Sigmoid colon (tissue), 4 donors: ENCODE measurements at regions not wholly inside any gene's neighbourhood (a gene's known extent, or its start where the extent isn't known, plus 50 kb on each side); places are given as distances from the start of the nearest gene placed in this dataset.

ENCODE experiments used
- CTCF ChIP-seq, 4 experiments: fragments of 450-650 bp in 3 of 4; fragments of 200-600 bp in 1 of 4; IDR thresholded peaks; one replicate each; pipeline ENCODE4 v1.5.1; 2016 to 2019; ENCODE audit warnings: antibody characterized with exemption in 4 of 4, mild to moderate bottlenecking in 3 of 4, moderate library complexity in 2 of 4
- EP300 ChIP-seq, 4 donors: sonication (generic); formaldehyde crosslinking; IDR thresholded peaks; one replicate each; pipeline ENCODE4 v1.6.1; 2017; ENCODE audit warnings: antibody characterized with exemption in 4 of 4

- TF ChIP-seq CTCF (IDR thresholded peaks at IDR 0.05) (no peak), EP300 (IDR thresholded peaks at IDR 0.05) (no peak)
These were observed 78.5 kb downstream of the TUBA3C start for GRCh38 chr13:19103140-19103539.
